Skeletal muscle tissue (tissue), 3 donors: ENCODE measurements at regions not wholly inside any gene's neighbourhood (a gene's known extent, or its start where the extent isn't known, plus 50 kb on each side); places are given as distances from the start of the nearest gene placed in this dataset.

Experiments
- H3K27ac ChIP-seq: one replicate; pipeline ENCODE4 v1.7.0; 2013; ENCODE audit warnings: mild to moderate bottlenecking, low read depth, low read length, inconsistent platforms
- H3K27me3 ChIP-seq, 3 donors: one replicate each; pipeline ENCODE4 v1.7.0; 2013; ENCODE audit warnings: low read length in 3 of 3; ENCODE audit not compliant: control insufficient read depth in 3 of 3, insufficient read depth in 3 of 3
- H3K36me3 ChIP-seq, 3 donors: one replicate each; pipeline ENCODE4 v1.7.0; 2013; ENCODE audit warnings: low read length in 3 of 3; ENCODE audit not compliant: control insufficient read depth in 3 of 3, insufficient read depth in 3 of 3
- H3K4me1 ChIP-seq, 3 donors: one replicate each; pipeline ENCODE4 v1.7.0; 2013; ENCODE audit warnings: low read length in 3 of 3, mild to moderate bottlenecking in 3 of 3; ENCODE audit not compliant: control insufficient read depth in 3 of 3, insufficient read depth in 3 of 3
- H3K4me3 ChIP-seq, 3 donors: one replicate each; pipeline ENCODE4 v1.7.0; 2013; ENCODE audit warnings: low read length in 3 of 3
- H3K9ac ChIP-seq, 3 donors: one replicate each; pipeline ENCODE4 v1.7.0; 2013; ENCODE audit warnings: low read length in 3 of 3, mild to moderate bottlenecking in 3 of 3, moderate library complexity in 2 of 3, low read depth in 1 of 3
- H3K9me3 ChIP-seq, 3 donors: one replicate each; pipeline ENCODE4 v1.7.0; 2013; ENCODE audit warnings: low read length in 3 of 3; ENCODE audit not compliant: control insufficient read depth in 3 of 3
- donor health status: Osteomylitis.

- Histone ChIP-seq H3K27me3 (peaks cover 0 to 8% (median 2%) of the 10 kb centered on the region in 3 donors), H3K27ac (no peak overlapping the region), H3K4me1 (no peaks in the 10 kb centered on the region), H3K9me3 (peaks cover 0 to 2% (median 0%) of the 10 kb centered on the region in 3 donors), H3K9ac (no peak overlapping the region), H3K4me3 (no peak overlapping the region), H3K36me3 (no peaks in the 10 kb centered on the region)
Measured at GRCh38 chr15:97234851-97235610, 725.5 kb upstream of the ARRDC4 start.

DNA sequence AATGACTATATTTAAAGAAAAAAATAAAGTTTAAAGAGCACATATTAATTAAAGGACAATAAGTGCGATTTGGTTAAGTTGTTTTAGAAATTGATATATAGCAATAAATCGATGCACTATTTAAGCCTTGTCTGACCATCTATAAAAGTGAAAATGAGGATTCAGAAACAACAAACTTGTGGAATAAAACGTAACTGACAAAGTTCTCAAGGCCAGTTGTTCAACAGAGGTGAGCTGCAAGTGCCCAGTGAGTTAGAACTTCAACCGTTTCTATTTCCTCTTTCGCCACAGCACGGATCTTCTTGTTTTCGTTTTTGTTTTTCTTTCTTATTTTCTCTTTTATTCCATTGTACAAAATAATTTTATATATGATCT, 724.9 kb upstream of the ARRDC4 start:
- H3K4me3 ChIP-seq: no peak overlapping the region
- H3K9me3 ChIP-seq: peaks cover 0 to 2% (median 0%) of the 10 kb centered on the region in 3 donors
- no peak overlapping the region for H3K9ac ChIP-seq
- H3K27ac ChIP-seq: no peak overlapping the region
- H3K27me3 ChIP-seq: peaks cover 0 to 8% (median 2%) of the 10 kb centered on the region in 3 donors
- no peaks in the 10 kb centered on the region for H3K36me3 ChIP-seq
- H3K4me1 ChIP-seq: no peaks in the 10 kb centered on the region

DNA sequence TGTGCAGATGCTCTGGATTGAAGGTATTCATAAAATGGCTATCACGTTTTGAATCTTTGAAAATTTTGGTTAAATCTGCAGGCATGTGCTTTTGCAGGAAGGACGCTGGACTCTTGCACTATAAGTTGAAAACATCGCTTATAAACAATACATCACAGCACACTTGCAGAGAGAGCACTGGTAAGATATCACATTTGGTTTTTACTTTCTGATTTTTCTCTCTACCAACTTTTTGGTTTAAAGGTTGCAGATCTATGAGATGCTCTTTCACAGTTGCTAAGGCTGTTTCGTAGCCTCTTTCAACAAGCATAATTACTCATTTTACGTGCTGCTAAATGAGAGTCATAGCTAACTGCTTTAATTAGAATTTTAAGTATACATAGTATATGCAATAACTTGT, 724.4 kb upstream of the ARRDC4 start:
- Histone ChIP-seq H3K4me3 (no peak overlapping the region), H3K9ac (no peak overlapping the region), H3K36me3 (no peaks in the 10 kb centered on the region), H3K27ac (no peak overlapping the region), H3K4me1 (no peaks in the 10 kb centered on the region), H3K9me3 (peaks cover 0 to 2% (median 0%) of the 10 kb centered on the region in 3 donors), H3K27me3 (peaks cover 0 to 8% (median 2%) of the 10 kb centered on the region in 3 donors)

- no peak overlapping the region for H3K9ac ChIP-seq
- H3K36me3 ChIP-seq: no peaks in the 10 kb centered on the region
- H3K27me3 ChIP-seq: peaks cover 0 to 8% (median 2%) of the 10 kb centered on the region in 3 donors
- H3K4me3 ChIP-seq: no peak overlapping the region
- H3K4me1 ChIP-seq: no peaks in the 10 kb centered on the region
- H3K27ac ChIP-seq: no peak overlapping the region
- H3K9me3 ChIP-seq: peaks cover 0 to 2% (median 0%) of the 10 kb centered on the region in 3 donors
Measured at GRCh38 chr15:97237160-97237559, 723.3 kb upstream of the ARRDC4 start.

DNA sequence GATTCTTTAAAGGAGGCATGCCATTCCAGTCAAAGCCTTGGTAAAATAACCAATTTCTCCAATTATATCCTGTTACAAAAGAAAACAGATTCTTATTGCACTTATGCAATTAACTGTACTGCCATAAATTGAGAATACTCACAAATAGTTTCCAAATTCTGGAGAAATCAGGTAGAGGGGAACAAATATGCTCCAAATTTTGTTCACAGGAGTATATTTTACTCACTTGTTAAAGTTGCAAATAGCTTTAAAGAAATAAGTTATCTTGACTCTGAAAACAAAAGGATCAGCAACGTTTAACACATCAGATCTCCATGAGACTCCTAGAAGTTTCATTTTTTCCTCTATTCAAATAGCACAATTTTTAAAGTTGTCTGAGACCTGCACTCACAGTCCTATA, 712.1 kb upstream of the ARRDC4 start:
- Histone ChIP-seq H3K9me3 (no peaks in the 10 kb centered on the region), H3K4me3 (no peak overlapping the region), H3K9ac (no peak overlapping the region), H3K36me3 (no peaks in the 10 kb centered on the region), H3K27me3 (no peaks in the 10 kb centered on the region), H3K27ac (no peak overlapping the region), H3K4me1 (no peaks in the 10 kb centered on the region)

GRCh38 chr15:97259943-97260342, 700.6 kb upstream of the ARRDC4 start:
- Histone ChIP-seq H3K9me3 (no peaks in the 10 kb centered on the region), H3K27me3 (peaks cover 0 to 4% (median 0%) of the 10 kb centered on the region in 3 donors), H3K4me1 (no peaks in the 10 kb centered on the region), H3K4me3 (no peak overlapping the region), H3K9ac (no peak overlapping the region), H3K27ac (no peak overlapping the region), H3K36me3 (no peaks in the 10 kb centered on the region)

- no peaks in the 10 kb centered on the region for H3K4me1 ChIP-seq
- no peak overlapping the region for H3K9ac ChIP-seq
- no peak overlapping the region for H3K4me3 ChIP-seq
- H3K9me3 ChIP-seq: no peaks in the 10 kb centered on the region
- H3K36me3 ChIP-seq: no peaks in the 10 kb centered on the region
- H3K27ac ChIP-seq: no peak overlapping the region
- H3K27me3 ChIP-seq: no peaks in the 10 kb centered on the region
Measured at GRCh38 chr15:97301166-97301565, 659.3 kb upstream of the ARRDC4 start.

DNA sequence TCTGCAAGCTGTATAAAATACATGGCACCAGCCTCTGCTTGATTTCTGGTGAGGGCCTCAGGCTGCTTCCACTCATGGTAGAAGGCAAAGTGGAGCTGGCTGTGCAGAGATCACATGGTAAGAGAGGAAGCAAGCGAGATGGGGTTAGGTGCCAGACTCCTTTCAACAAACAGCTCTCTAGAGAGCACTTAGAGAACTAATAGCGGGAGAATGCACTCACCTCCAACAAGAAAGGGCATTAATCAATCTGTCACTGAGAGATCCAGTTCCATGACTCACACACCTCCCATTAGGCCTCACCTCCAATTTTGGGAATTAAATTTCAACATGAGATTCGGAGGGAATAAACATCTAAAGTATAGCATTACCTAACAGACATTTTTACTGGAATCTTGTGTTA, 644.1 kb upstream of the ARRDC4 start:
- Histone ChIP-seq H3K4me3 (no peak overlapping the region), H3K27me3 (no peaks in the 10 kb centered on the region), H3K27ac (no peak overlapping the region), H3K9me3 (no peaks in the 10 kb centered on the region), H3K9ac (no peak overlapping the region), H3K4me1 (no peaks in the 10 kb centered on the region), H3K36me3 (no peaks in the 10 kb centered on the region)

DNA sequence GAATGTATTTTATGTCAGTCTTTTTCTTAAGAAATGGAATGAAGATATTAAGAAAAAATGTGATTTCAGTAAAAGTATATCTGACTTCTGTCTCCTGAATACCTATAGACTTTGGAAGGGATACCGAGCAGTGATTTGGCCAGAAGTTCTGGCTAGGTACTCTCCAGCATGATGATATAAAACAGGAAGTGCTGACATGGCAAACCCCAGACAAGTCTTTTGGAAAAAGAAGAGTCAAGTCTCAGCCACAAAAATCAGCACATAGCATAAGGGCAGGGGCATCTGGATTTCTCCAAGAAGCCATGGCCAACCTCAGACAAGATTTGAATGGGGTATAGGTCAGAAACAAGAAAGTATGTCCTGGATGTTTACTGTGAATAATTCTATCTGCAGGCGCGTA, 643.3 kb upstream of the ARRDC4 start:
- Histone ChIP-seq H3K4me1 (no peaks in the 10 kb centered on the region), H3K9ac (no peak overlapping the region), H3K9me3 (no peaks in the 10 kb centered on the region), H3K27ac (no peak overlapping the region), H3K27me3 (no peaks in the 10 kb centered on the region), H3K4me3 (no peak overlapping the region), H3K36me3 (no peaks in the 10 kb centered on the region)

DNA sequence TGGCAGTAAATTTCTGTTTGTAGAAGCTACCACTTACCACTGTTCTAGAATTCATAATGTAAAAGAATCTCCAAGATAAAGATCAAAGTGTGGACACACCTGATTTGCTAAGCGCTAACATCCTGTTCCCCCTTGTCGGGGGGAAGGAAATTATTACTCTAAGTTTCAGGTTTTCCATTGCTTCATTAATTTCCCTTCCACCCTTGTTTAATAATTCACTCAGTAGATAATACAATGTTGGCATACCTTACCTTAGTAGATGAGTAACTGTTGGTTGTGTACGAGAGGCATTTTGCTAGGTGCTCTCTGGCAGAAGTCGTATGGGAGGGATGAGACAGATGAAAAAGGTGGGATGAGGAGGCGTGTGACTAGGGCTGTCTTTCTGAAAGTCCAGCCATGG, 641.2 kb upstream of the ARRDC4 start:
- H3K36me3 ChIP-seq: no peaks in the 10 kb centered on the region
- H3K4me1 ChIP-seq: no peaks in the 10 kb centered on the region
- no peak overlapping the region for H3K4me3 ChIP-seq
- no peak overlapping the region for H3K9ac ChIP-seq
- no peaks in the 10 kb centered on the region for H3K27me3 ChIP-seq
- H3K9me3 ChIP-seq: no peaks in the 10 kb centered on the region
- no peak overlapping the region for H3K27ac ChIP-seq
